ACHN (cell line): ENCODE measurements at regions not wholly inside any gene's neighbourhood (a gene's known extent, or its start where the extent isn't known, plus 50 kb on each side); places are given as distances from the start of the nearest gene placed in this dataset.
A peak's percentile ranks its signal among the peaks of the same experiment; 100 is the strongest.
"Not testable (repeated sequence)": the region's sequence is repeated elsewhere in the genome, so short reads cannot be mapped to it uniquely, and the experiment has no call there.

Experiments
- DNase-seq: peaks from one replicate; pipeline ENCODE4 v3.0.0-alpha.2; 2015
- in situ Hi-C: cut with HindIII; loops from 2 replicates; pipeline ENCODE4 v1.10.0; 2017; ENCODE audit warnings: low sequenced_read_pairs, low pct_ligation_motif_present, low pct_unique_long_range_greater_than_20kb

DNA sequence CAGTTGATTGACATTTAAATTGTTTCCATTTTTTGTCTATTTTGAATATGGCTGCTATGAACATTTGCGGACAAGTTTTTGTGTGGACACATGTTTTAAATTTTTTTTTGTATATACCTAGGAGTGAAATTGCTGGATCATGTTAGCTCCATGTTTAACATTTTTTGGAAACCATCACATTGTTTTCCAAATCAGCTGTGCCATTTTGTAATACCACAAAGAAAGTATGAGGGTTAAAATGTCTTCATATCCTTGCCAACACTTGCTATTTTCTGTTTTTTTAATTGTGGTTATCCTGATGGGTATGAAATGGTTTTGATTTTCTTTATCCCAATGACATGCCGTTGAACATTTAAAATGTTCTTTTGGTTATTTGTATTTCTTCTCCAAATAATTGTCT, 52.1 kb downstream of the CARTPT start:
- no peak for DNase-seq
- in situ Hi-C loops, result no loop called here

- DNase-seq, result peak; percentile 48
- in situ Hi-C loops, result no loop called here
These were observed 59.7 kb downstream of the CARTPT start for GRCh38 chr5:71778678-71779276.

- no peak for DNase-seq
- in situ Hi-C loops, result no loop called here
These were observed 61.5 kb downstream of the CARTPT start for GRCh38 chr5:71780597-71780996.

GRCh38 chr5:71782393-71782770, 63.3 kb downstream of the CARTPT start:
- no peak for DNase-seq
- in situ Hi-C loops, result no loop called here

- peak; percentile 70 for DNase-seq
- in situ Hi-C loops, result no loop called here
These were observed 64.0 kb downstream of the CARTPT start for GRCh38 chr5:71782771-71783770.

- in situ Hi-C loops, result no loop called here
- DNase-seq, result no peak
These were observed 64.8 kb downstream of the CARTPT start for GRCh38 chr5:71783891-71784290.

DNA sequence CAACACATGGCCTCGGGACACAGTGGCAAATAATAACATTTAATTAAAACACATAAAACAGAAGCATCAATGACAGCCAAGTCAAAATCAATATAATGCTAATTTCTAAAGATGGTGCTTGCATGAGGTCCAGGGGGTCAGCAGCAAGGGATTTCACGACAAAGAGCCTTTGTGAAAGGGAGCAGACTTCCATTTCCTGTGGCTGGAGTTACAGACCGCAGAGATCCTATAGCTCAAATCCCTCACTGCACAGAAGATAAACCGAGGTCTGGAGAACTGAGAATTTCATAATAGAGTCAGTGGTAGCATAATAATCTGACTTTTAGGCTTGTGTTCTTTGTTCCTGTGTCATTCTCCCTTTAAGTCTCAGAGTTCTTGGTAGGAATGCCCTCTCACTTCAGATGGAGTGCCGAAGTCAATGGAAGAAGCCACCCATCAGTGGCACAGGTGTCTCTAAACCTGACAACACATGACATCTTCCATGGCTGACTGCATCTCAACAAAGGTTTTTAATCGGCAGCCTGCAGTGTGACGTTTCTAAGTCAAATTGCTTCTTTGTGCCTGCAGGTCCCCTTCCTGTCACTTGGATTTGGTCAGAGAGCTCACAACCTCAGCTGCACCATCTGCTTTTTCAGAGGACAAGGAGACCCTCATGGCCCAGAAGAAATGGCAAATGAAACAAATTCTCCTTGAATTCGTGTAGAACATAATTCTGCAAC, 67.4 kb downstream of the CARTPT start:
- in situ Hi-C loops, result no loop called here
- no peak for DNase-seq

DNA sequence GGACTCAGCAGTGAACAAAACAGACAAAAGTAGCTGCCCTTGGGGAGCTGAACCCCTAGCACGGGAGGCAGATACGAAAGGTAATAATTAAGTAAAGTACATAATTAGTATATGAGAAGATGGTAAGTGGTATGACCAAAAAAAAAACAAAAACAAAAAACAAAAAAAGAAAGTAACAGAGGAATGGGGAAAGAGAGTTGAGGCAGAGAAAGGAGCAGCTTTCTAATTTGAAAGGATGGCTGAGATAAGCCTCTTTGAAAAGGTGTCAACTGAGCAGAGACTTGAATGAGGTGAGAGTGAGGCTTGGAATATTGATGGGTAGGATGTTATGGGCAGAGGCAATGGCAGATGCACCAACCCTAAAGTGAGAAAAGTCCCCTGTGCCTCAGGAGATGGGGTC, 69.7 kb downstream of the CARTPT start:
- in situ Hi-C loops, result no loop called here
- DNase-seq, result no peak

- in situ Hi-C loops, result no loop called here
These were observed 70.7 kb downstream of the CARTPT start for GRCh38 chr5:71789746-71790145.

GRCh38 chr5:71790433-71790832, 71.4 kb downstream of the CARTPT start:
- DNase-seq, result no peak
- in situ Hi-C loops, result no loop called here

More at GRCh38 chr5:71789746-71790145, 70.7 kb downstream of the CARTPT start:
- DNase-seq, result no peak

- in situ Hi-C loops, DNase-seq: not testable (repeated sequence)
These were observed 73.0 kb downstream of the CARTPT start for GRCh38 chr5:71792041-71792440.

DNA sequence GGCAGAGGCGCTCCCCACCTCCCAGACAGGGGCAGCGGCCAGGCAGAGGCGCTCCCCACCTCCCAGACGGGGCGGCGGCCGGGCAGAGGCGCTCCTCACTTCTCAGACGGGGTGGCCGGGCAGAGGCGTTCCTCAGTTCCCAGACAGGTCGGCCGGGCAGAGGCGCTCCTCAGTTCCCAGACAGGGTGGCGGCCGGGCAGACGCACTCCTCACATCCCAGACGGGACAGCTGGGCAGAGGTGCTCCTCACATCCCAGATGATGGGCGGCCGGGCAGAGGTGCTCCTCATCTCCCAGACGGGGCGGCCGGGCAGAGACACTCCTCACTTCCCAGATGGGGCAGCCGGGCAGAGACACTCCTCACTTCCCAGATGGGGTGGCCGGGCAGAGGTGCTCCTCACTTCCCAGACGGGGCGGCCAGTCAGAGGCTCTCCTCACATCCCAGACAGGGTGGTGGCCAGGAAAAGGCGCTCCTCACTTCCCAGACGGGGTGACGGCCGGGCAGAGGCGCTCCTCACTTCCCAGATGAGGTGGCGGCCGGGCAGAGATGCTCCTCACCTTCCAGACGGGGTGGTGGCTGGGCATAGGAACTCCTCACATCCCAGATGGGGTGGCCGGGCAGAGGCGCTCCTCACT, 75.1 kb downstream of the CARTPT start:
- in situ Hi-C loops, result no loop called here
- no peak for DNase-seq

DNA sequence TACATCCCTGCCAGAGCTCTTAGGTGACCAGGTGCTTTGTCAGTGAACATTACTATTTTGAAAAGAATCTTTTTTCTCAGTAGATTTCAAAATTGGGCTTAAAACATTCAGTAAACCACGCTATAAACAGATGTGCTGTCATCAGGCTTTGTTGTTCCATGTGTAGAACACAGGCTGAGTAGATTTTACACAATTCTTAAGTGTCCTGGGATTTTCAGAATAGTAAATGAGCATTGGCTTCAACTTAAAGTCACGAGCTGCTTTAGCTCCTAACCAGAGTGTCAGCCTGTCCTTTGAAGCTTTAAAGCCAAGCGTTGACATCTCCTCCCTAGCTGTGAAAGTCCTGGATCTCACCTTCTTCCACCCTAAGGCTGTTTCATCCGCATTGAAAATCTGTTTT, 83.6 kb downstream of the CARTPT start:
- in situ Hi-C loops, result no loop called here
- no peak for DNase-seq

- DNase-seq, result no peak
- in situ Hi-C loops, result no loop called here
These were observed 87.6 kb downstream of the CARTPT start for GRCh38 chr5:71806711-71807110.

GRCh38 chr5:71807909-71808308, 88.8 kb downstream of the CARTPT start:
- no peak for DNase-seq
- in situ Hi-C loops, result no loop called here

GRCh38 chr5:71809446-71809845, 90.4 kb downstream of the CARTPT start:
- no peak for DNase-seq
- in situ Hi-C loops, result no loop called here

DNA sequence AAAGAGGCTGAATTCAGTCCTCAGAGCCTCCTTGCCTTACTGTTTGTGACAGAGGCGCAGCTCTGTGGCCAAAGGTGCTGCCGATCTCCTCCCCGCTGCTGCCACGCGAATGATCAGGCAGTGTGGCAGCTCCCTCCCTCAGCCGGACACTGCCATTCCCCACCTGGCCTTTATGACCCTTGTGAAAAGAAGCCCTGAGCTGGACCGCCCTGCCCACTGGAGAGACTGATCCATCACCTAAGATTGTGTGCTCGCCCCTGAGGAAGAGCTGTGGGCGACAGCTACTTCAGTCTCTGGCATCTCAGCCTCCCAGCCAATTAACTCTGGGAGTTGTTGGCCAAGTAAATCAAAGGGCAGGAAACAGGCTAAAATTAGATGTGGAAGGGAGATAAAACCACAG, 90.9 kb downstream of the CARTPT start:
- in situ Hi-C loops, result no loop called here
- no peak for DNase-seq

DNA sequence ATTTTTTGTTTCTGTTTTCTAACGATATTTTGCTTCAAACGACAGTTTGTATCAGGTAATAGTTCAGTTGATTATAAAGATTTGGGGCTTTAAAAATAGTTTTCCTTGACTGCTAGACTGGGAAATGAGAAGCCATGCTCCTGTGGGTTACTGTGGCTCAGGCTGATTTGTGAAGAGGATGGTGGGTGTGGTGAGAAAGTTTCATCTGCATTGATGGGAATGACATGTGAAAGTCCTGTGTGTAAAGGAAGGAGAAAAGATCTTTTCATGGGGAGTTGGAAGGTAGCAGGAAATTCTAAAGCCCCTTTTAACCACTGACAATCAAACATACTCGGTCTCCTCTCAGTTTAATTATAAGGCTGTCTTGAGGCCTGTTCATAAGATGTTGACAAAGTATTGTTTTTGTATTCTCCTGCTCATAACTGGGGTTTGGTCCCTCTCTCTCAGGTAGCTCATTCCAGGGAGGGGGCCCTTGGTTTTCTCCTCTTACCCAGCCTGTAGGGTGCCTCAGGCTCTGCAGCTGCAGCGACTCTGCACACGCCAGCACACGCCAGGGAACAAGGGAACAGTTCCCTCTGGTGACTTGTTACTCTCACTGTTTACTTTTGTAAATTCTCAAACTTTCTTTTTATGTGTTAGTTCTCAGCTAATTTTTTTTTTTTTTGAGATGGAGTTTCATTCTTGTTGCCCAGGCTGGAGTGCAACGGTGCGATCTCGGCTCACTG, 91.6 kb downstream of the CARTPT start:
- in situ Hi-C loops, result no loop called here

More for the DNA sequence above, 91.6 kb downstream of the CARTPT start:
- no peak for DNase-seq
